K562 (cell line): ENCODE measurements at regions not wholly inside any gene's neighbourhood (a gene's known extent, or its start where the extent isn't known, plus 50 kb on each side); places are given as distances from the start of the nearest gene placed in this dataset.

Source experiments
- ATAC-seq: fragments of 200-7000 bp; cut with Tn5 transposase; 3 replicates; pipeline ENCODE4 v1.9.1; 2020; ENCODE audit warnings: moderate library complexity
- BruUV-seq: library from RNA; stranded (reverse); fragments of 400-500 nt; replicated peaks from 2 replicates; lab custom pipeline; 2021; lab: Mats Ljungman, UMichigan
- CTCF ChIA-PET: fragments of 300-600 bp; formaldehyde crosslinking; extraction: SDS; loops from one replicate; lab custom pipeline; 2021; ENCODE audit warnings: low intra/inter-chr PET ratio; lab: Yijun Ruan, JAX
- POLR2A ChIA-PET: fragments of 300-600, 350-650 bp; sonication (Branson Sonifier 250); formaldehyde crosslinking; extraction: SDS; loops from one replicate; lab custom pipeline; 2021; ENCODE audit warnings: antibody characterized with exemption, inconsistent platforms; lab: Yijun Ruan, JAX
- DNase-seq, 4 experiments: peaks; one replicate each; pipeline versions ENCODE4 v3.0.0 to v3.0.0-alpha.2; 2011 to 2018; ENCODE audit warnings: low spot score in 3 of 4, mixed read lengths in 3 of 4; ENCODE audit errors: extremely low read depth in 1 of 4
- FAIRE-seq: peaks from 2 replicates; lab custom pipeline; 2011; peaks lifted over from hg19 to GRCh38; lab: Jason Lieb, UNC
- H2AFZ ChIP-seq: 2 replicates; pipeline ENCODE4 v1.6.0; 2011; ENCODE audit warnings: low read depth, low read length, control low read depth, inconsistent platforms
- H3K27ac ChIP-seq: fragments of 200-600 bp; 3 replicates; pipeline ENCODE4 v1.8.0; 2011; ENCODE audit warnings: low read depth, mild to moderate bottlenecking, control low read depth, inconsistent platforms, low read length, moderate library complexity, mixed read lengths; ENCODE audit errors: extremely low read depth
- H3K27me3 ChIP-seq, 2 experiments: fragments of 300-600 bp in 1 of 2; 2 replicates in 1 of 2; 3 replicates in 1 of 2; pipeline versions ENCODE4 v1.6.0 to v1.8.0; 2011; ENCODE audit warnings: inconsistent platforms in 2 of 2, low read length in 2 of 2, mild to moderate bottlenecking in 1 of 2, mixed read lengths in 1 of 2, moderate library complexity in 1 of 2; ENCODE audit not compliant: control insufficient read depth in 2 of 2, insufficient read depth in 2 of 2
- H3K36me3 ChIP-seq: fragments of 300-600 bp; 3 replicates; pipeline ENCODE4 v1.8.0; 2011; ENCODE audit warnings: mild to moderate bottlenecking, low read length, inconsistent platforms; ENCODE audit not compliant: control insufficient read depth, insufficient read depth
- H3K4me1 ChIP-seq, 2 experiments: fragments of 200-600 bp in 1 of 2; replicated peaks in 1 of 2; 2 replicates in 1 of 2; 3 replicates in 1 of 2; pipeline versions ENCODE4 v1.5.1 to v1.8.0; 2011; ENCODE audit warnings: inconsistent platforms in 2 of 2, low read length in 2 of 2, mild to moderate bottlenecking in 1 of 2, mixed read lengths in 1 of 2, moderate library complexity in 1 of 2; ENCODE audit not compliant: control insufficient read depth in 2 of 2, insufficient read depth in 2 of 2
- H3K4me2 ChIP-seq: 2 replicates; pipeline ENCODE4 v1.6.1; 2011; ENCODE audit warnings: low read length, control low read depth, inconsistent platforms, mixed read lengths; ENCODE audit not compliant: insufficient read depth
- H3K4me3 ChIP-seq: fragments of 200-600 bp; sonication (generic), shearing (Covaris generic); 2 replicates; pipeline ENCODE4 v1.5.1; 2016; ENCODE audit warnings: control low read depth, inconsistent platforms
- H3K79me2 ChIP-seq: fragments of 200-600 bp; 3 replicates; pipeline ENCODE4 v1.8.0; 2011; ENCODE audit warnings: low read length, inconsistent platforms; ENCODE audit not compliant: control insufficient read depth, insufficient read depth
- H3K9ac ChIP-seq, 2 experiments: 2 replicates each; pipeline versions ENCODE4 v1.6.0 to v1.6.1; 2011; ENCODE audit warnings: low read depth in 2 of 2, low read length in 2 of 2, control low read depth in 1 of 2, inconsistent platforms in 1 of 2, mild to moderate bottlenecking in 1 of 2, mixed read lengths in 1 of 2; ENCODE audit not compliant: insufficient read depth in 1 of 2
- H3K9me1 ChIP-seq: one replicate; pipeline ENCODE4 v1.6.0; 2011; ENCODE audit warnings: inconsistent platforms, mild to moderate bottlenecking, low read length, moderate library complexity; ENCODE audit not compliant: control insufficient read depth, insufficient read depth
- H3K9me3 ChIP-seq: replicated peaks from 2 replicates; pipeline ENCODE4 v1.5.1; 2011; ENCODE audit warnings: low read depth, low read length, inconsistent platforms; ENCODE audit not compliant: control insufficient read depth, insufficient read depth
- H4K20me1 ChIP-seq: replicated peaks from 2 replicates; pipeline ENCODE4 v1.6.1; 2011; ENCODE audit warnings: low read length, inconsistent platforms, mixed read lengths; ENCODE audit not compliant: control insufficient read depth, insufficient read depth
- BHLHE40 ChIP-seq: IDR thresholded peaks from 2 replicates; pipeline ENCODE4 v1.6.1; 2011; ENCODE audit warnings: low read length, improper control_type of control experiment
- EGR1 ChIP-seq: fragments of 450-650 bp; conservative IDR thresholded peaks from 2 replicates; pipeline ENCODE4 v1.6.1; 2017; ENCODE audit warnings: mild to moderate bottlenecking
- ZNF644 ChIP-seq: fragments of 200-800 bp; sonication (Bioruptor generic); IDR thresholded peaks from 2 replicates; pipeline ENCODE4 v1.6.1; 2016; ENCODE audit warnings: low read depth, missing genetic modification characterization, missing compliant biosample characterization
- WGBS: fragments of 100-300 bp; shearing (Covaris generic); methylation state at CpG from one replicate; pipeline ENCODE4 v1.1.6; 2016; ENCODE audit warnings: low coverage, mixed read lengths; ENCODE audit not compliant: insufficient coverage; ENCODE audit errors: missing lambda C conversion rate; 5-methylcytosine and 5-hydroxymethylcytosine counted together
- in situ Hi-C: fragments of 300-500 bp; cut with MboI; formaldehyde crosslinking; loops from 4 replicates; pipeline ENCODE4 v1.15.0; 2018; ENCODE audit warnings: inconsistent platforms, mixed read lengths
- intact Hi-C: fragments of 100-400 bp; cut with micrococcal nuclease; formaldehyde crosslinking; loops from 2 replicates; pipeline ENCODE4 v1.14.2; 2022
- TF ChIP-seq, protein P1 (sequence below): IDR thresholded peaks from 3 replicates; pipeline ENCODE4 v1.6.1; 2011; ENCODE audit warnings: borderline replicate concordance, mild to moderate bottlenecking; ENCODE audit not compliant: insufficient read length, insufficient read depth

DNA sequence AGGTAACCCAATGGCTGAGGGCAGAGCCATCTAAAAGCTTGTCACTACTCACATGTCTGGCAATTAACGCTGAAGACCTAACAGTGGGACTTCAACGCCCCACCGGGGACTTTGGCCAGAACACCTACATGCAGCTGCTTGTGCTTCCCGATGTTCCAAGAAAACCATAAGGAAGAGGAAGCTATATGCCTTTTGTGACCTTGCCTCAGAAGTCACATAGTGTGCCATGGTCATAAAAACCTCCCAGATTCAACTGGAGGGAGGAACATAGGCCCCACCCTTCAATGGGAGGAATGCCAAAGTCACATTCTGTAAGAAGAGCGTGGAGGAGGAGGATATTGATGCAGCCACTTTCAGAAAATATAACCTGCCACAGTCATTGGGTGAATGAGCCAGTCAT is 147.8 kb upstream of the MAGI3 start:
- Histone ChIP-seq H3K9ac (no peak overlapping the region), H3K9me1 (no peaks in the 10 kb centered on the region), H4K20me1 (no peaks in the 10 kb centered on the region), H3K4me3 (no peak overlapping the region), H2AFZ (no peak overlapping the region), H3K9me3 (no peaks in the 10 kb centered on the region), H3K36me3 (no peaks in the 10 kb centered on the region), H3K4me2 (no peak overlapping the region), H3K27ac (no peak overlapping the region), H3K4me1 (no peaks in the 10 kb centered on the region; a peak in 3 of 5 replicates), H3K27me3 (peaks cover 0 to 2% of the 10 kb centered on the region in 2 experiments; a peak in 2 of 5 replicates), H3K79me2 (no peaks in the 10 kb centered on the region)
- intact Hi-C loops = loop anchor here (5.0 kb wide), 1 partner anchor 100 kb away; no protein-coding TSS in a partner anchor
- DNase-seq (peak in 1 of 4 experiments; percentile 51), FAIRE-seq (peak; percentile 75), ATAC-seq (peak; percentile 62)
- ChIA-PET CTCF (no interaction called here), POLR2A (interaction anchor here (0.6 to 2.0 kb wide), 2 partner anchors 12 to 20 kb away, joined by 3 to 4 read pairs; no protein-coding TSS in a partner anchor)
- in situ Hi-C loops = no loop called here
- BruUV-seq = no TSS peak
- 17% methylated on average over 5 of the region's 5 CpGs for WGBS
- TF ChIP-seq ZNF644 (tag) = no peak
- 0 out of 2 replicates have a peak, but pooled peaks have one; percentile 27 for TF ChIP-seq BHLHE40
- TF ChIP-seq, all 486 proteins: peak for 1

DNA sequence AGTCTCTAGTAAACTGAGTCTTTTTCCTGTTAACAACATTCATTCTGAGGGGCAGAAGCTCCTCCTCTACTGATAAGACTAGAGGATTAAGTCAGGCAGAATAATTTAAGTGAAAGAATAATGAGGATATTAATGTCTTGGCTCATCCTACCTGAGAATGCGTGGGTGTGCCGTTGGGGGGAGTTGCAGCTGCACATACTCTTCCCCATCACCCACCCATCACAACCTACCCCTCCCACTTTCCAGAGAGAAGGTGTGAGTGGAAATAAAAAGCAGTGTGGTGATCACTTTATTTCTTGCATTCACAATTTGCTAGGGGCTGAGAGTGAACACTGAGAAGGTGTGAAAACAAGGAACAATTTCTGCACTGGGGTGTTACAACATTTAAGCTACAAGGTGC is 146.8 kb upstream of the MAGI3 start:
- no TSS peak for BruUV-seq
- 0 out of 2 replicates have a peak, but pooled peaks have one; percentile 10 for TF ChIP-seq EGR1
- TF ChIP-seq, protein P1, sequence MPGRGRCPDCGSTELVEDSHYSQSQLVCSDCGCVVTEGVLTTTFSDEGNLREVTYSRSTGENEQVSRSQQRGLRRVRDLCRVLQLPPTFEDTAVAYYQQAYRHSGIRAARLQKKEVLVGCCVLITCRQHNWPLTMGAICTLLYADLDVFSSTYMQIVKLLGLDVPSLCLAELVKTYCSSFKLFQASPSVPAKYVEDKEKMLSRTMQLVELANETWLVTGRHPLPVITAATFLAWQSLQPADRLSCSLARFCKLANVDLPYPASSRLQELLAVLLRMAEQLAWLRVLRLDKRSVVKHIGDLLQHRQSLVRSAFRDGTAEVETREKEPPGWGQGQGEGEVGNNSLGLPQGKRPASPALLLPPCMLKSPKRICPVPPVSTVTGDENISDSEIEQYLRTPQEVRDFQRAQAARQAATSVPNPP = no peak
- Histone ChIP-seq H3K9me1 (no peaks in the 10 kb centered on the region), H3K79me2 (no peaks in the 10 kb centered on the region), H3K4me3 (no peak overlapping the region), H3K9me3 (no peaks in the 10 kb centered on the region), H3K27me3 (no peaks in the 10 kb centered on the region; a peak in 1 of 5 replicates), H3K36me3 (no peaks in the 10 kb centered on the region), H2AFZ (no peak overlapping the region), H3K4me1 (no peaks in the 10 kb centered on the region; a peak in 3 of 5 replicates), H3K4me2 (no peak overlapping the region), H4K20me1 (no peaks in the 10 kb centered on the region), H3K27ac (no peak overlapping the region), H3K9ac (no peak overlapping the region)
- CTCF ChIA-PET = no interaction called here
- no peak for FAIRE-seq
- in situ Hi-C loops (no loop called here), intact Hi-C loops (loop anchor here (5.0 kb wide), 1 partner anchor 101 kb away; no protein-coding TSS in a partner anchor)
- no peak for ATAC-seq
- DNase-seq = no peak
- POLR2A ChIA-PET = interaction anchor here (0.5 kb wide), 1 partner anchor 777 kb away, joined by 5 read pairs; no protein-coding TSS in a partner anchor
- 0% methylated on average over 2 of the region's 2 CpGs for WGBS
